H1 (cell line): ENCODE measurements at regions not wholly inside any gene's neighbourhood (a gene's known extent, or its start where the extent isn't known, plus 50 kb on each side); places are given as distances from the start of the nearest gene placed in this dataset.

ENCODE experiments used
- POLR2A ChIP-seq, 2 experiments: IDR thresholded peaks; 1 replicate in 1 of 2; 2 replicates in 1 of 2; pipeline ENCODE4 v1.6.1; 2011; ENCODE audit warnings: low read depth in 2 of 2, low read length in 2 of 2, mild to moderate bottlenecking in 2 of 2; ENCODE audit errors: control extremely low read depth in 1 of 2
- SUZ12 ChIP-seq: fragments of 200-600 bp; sonication (generic); IDR thresholded peaks from 2 replicates; pipeline ENCODE4 v1.6.1; 2012; ENCODE audit warnings: mild to moderate bottlenecking, inconsistent platforms, low read length, moderate library complexity, mixed read lengths
- TEAD4 ChIP-seq: IDR thresholded peaks from 2 replicates; pipeline ENCODE4 v1.6.1; 2012; ENCODE audit warnings: low read depth, low read length, inconsistent platforms, mixed read lengths
- TF ChIP-seq, protein P1 (sequence below), 3 experiments: IDR thresholded peaks; 1 replicate in 2 of 3; 2 replicates in 1 of 3; pipeline versions ENCODE4 v1.5.1 to v1.6.1; 2011; ENCODE audit warnings: low read length in 3 of 3, mild to moderate bottlenecking in 3 of 3, inconsistent platforms in 2 of 3, low read depth in 1 of 3, moderate library complexity in 1 of 3; ENCODE audit not compliant: insufficient read depth in 1 of 3; ENCODE audit errors: control extremely low read depth in 1 of 3
- TF ChIP-seq, protein P2 (sequence below): IDR thresholded peaks from 2 replicates; pipeline ENCODE4 v1.6.1; 2011; ENCODE audit warnings: low read length, improper control_type of control experiment

DNA sequence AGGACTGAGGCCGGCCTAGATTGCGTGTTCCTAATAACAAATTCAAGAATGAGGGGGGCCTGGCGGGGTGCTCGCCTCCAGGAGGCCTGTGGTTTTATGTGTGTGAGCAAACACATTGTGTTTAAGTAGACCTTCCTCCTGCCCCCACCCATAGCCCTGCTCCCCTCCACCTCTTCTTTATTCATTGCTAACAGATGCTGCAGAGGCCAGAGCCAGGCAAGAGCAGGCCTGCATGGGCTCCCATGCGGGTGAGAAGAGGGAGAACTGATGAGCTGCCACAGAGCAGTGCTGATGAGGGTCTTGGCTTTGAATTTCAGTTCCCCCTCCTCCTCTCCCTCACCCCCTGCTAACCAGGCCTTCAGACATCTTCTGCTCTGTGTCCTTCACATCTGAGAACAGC, 154.6 kb downstream of the OSR1 start:
- no peak for TF ChIP-seq POLR2A (IDR thresholded peaks at IDR 0.05; ENCODE audit: control extremely low read depth in 1 of 2, low read depth in 2 of 2, low read length in 2 of 2)
- TF ChIP-seq TEAD4, result no peak
- TF ChIP-seq SUZ12, result no peak
- TF ChIP-seq, protein P1, sequence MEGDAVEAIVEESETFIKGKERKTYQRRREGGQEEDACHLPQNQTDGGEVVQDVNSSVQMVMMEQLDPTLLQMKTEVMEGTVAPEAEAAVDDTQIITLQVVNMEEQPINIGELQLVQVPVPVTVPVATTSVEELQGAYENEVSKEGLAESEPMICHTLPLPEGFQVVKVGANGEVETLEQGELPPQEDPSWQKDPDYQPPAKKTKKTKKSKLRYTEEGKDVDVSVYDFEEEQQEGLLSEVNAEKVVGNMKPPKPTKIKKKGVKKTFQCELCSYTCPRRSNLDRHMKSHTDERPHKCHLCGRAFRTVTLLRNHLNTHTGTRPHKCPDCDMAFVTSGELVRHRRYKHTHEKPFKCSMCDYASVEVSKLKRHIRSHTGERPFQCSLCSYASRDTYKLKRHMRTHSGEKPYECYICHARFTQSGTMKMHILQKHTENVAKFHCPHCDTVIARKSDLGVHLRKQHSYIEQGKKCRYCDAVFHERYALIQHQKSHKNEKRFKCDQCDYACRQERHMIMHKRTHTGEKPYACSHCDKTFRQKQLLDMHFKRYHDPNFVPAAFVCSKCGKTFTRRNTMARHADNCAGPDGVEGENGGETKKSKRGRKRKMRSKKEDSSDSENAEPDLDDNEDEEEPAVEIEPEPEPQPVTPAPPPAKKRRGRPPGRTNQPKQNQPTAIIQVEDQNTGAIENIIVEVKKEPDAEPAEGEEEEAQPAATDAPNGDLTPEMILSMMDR (IDR thresholded peaks at IDR 0.05; ENCODE audit: control extremely low read depth in 1 of 3, insufficient read depth in 1 of 3, low read depth in 1 of 3, low read length in 3 of 3), result no peak
- TF ChIP-seq, protein P2, sequence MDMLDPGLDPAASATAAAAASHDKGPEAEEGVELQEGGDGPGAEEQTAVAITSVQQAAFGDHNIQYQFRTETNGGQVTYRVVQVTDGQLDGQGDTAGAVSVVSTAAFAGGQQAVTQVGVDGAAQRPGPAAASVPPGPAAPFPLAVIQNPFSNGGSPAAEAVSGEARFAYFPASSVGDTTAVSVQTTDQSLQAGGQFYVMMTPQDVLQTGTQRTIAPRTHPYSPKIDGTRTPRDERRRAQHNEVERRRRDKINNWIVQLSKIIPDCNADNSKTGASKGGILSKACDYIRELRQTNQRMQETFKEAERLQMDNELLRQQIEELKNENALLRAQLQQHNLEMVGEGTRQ, result no peak
